HG03469 (cell line): ENCODE measurements at regions not wholly inside any gene's neighbourhood (a gene's known extent, or its start where the extent isn't known, plus 50 kb on each side); places are given as distances from the start of the nearest gene placed in this dataset.

ENCODE experiments used
- ATAC-seq: cut with Tn5 transposase; IDR thresholded peaks from one replicate; pipeline ENCODE4 v1.9.1; 2021; ENCODE audit warnings: mild to moderate bottlenecking, moderate library complexity, moderate number of reproducible peaks; ENCODE audit not compliant: unreplicated experiment

GRCh38 chr18:65017372-65017760 lies 733.4 kb upstream of the CDH7 start:
- ATAC-seq: no peak

GRCh38 chr18:65016631-65017371 lies 734.0 kb upstream of the CDH7 start:
- no peak for ATAC-seq

- no peak for ATAC-seq
Measured at GRCh38 chr18:64994370-64994769, 756.4 kb upstream of the CDH7 start.

DNA sequence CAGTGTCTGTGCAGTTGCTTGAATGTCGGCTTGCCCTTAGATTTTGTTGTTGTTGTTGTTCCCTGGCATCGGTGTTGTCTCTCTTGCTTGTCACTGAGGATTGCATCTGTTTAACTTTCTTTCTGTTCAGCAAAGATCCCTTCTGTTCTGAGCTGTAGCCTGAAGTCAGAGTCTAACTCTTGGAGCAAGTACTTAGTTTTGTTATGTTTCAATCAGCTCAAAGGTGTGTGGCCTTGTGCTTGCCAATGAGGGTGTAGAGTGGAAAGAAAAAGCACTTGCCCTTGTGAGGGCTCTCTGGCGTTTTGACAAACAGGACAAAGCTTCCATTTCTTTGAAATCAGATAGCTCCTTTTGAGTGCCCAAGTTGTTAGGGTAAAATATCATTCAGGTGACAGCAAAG lies 757.1 kb upstream of the CDH7 start:
- ATAC-seq: no peak

DNA sequence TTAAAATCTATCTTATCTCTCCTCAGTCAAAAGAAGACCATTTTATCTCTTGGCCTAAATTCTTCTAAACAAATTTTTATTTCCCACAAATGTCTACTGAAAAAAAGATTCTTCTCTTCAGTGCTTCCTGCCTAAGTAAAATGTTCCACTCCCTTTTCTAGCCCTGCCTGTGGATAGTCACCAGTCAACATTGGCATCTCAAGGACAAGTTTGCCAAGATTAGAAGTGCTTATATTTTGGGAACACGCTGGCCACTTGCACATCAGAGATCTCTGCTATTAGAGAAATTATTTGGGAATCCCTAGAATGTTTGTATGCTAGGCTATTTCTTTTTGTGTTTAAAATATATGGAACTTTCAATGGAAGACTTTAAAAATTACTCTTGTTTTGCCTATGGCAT lies 758.2 kb upstream of the CDH7 start:
- no peak for ATAC-seq

- no peak for ATAC-seq
Measured at GRCh38 chr18:64991102-64991501, 759.7 kb upstream of the CDH7 start.

GRCh38 chr18:64986906-64987495 lies 763.8 kb upstream of the CDH7 start:
- no peak for ATAC-seq

DNA sequence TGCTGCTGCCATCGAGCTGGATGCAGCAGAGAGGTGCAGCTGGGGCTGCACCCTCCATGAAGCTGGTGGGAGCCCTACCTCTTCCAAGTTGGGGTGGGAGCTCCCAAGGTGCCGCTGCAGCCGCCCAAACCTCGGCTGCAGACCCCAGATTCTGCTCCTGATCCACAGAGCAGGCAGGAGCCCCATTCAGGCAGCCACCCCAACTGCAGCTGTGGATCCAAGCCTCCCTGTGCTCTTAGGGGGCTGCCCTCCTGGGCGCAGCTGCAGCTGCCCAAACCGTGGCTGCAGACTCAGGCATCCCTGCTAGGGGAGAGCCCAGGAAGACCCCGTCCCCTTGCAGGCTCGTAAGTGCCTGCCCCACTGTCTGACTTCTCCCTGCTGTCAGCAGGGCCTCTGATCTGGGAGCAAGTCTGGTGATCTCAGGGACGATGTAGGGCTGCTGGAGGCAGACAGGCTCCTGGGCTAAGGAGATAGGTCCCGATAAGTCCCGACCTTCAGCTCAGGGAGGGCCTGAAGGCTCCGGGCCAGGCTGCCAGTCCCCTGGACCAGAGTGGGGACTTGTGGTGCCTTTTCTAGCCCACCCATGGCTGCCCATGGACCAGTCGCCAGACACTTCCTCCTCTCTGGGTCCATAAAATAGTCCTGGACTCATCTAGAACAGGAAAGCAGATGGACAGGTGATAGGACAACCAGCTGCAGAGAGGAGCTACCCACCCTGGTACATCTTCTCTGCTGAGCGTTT lies 767.1 kb upstream of the CDH7 start:
- ATAC-seq: no peak

- ATAC-seq: no peak
Measured at GRCh38 chr18:64982414-64983055, 768.3 kb upstream of the CDH7 start.

GRCh38 chr18:64981915-64982314 lies 768.9 kb upstream of the CDH7 start:
- no peak for ATAC-seq

DNA sequence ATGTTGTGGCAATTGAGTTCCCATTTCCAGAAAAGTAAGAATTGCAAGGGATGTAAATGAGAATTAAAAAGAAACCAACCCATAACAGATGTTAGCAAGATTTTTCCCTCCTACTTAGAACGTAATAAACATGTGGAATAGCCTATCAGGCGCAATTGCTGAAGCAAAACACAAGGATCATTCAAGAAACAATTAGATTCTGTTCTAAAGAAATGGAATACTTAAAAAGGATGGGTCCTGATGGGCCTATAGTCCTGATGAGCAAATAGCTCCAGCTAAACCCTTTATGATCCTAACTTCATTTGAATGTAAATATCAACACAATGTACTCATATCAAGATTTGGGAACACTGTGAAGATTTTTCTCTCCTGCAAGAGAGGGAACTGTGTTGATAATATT lies 771.0 kb upstream of the CDH7 start:
- no peak for ATAC-seq

GRCh38 chr18:64974391-64975125 lies 776.3 kb upstream of the CDH7 start:
- ATAC-seq: no peak

- ATAC-seq: no peak
Measured at GRCh38 chr18:64972545-64972944, 778.3 kb upstream of the CDH7 start.

GRCh38 chr18:64966667-64967066 lies 784.1 kb upstream of the CDH7 start:
- no peak for ATAC-seq

GRCh38 chr18:64956465-64956864 lies 794.3 kb upstream of the CDH7 start:
- no peak for ATAC-seq

DNA sequence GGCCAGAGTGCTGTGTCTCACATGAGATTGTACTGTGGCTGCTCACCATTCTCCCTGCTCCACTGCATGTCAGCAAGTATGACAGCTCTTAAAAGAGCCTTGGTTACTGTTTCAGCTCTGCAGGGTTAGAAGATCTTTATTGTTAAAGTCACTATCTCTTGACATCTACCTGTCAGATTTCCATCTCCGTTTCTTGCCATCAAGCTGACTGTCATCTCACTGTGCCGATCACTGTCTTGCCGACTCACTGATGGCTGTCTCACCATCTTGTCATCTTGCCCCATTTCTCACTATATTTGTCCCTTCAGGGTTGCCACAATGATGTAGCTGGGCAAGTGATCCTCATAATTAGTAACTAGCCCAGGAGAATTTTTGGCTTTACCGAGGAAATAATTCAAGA lies 800.9 kb upstream of the CDH7 start:
- no peak for ATAC-seq

DNA sequence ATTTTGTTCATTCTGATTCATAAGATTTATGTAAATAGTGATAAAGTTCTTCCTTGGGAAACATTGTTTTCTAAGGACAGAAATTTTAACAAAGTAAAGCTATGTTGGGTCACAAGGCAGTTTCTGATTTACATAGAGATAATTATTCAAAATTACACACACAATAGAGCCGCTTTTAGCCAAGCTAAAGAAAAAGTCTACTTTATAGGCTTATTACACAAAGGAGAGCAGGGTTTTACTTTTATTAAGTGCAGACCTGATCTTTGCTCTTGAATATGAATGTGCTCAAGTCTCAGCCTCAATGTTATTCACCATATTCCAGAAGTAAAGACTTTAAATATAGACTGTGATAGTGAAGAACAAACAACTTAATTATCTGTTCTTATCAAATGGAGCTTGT lies 787.8 kb upstream of the LINC00305 start:
- ATAC-seq: no peak

DNA sequence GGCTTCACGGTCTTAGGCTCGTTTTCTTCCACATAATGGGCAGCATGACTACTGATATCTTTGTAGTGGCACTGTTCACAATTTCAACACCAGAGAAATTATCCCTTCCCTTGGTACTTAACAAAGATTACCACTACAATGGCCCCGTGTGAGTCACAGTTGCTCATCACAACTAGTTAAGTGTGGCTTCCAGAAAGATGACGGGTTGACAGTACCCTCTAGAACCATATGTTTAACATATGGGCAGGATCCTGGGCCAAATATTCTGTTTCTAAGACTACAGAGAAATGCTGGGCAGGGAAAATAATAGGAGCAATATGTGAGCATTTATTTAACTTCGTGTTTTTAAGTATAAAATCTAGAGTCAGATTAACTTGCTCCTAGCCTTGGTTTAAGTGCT lies 780.1 kb upstream of the LINC00305 start:
- ATAC-seq: no peak

DNA sequence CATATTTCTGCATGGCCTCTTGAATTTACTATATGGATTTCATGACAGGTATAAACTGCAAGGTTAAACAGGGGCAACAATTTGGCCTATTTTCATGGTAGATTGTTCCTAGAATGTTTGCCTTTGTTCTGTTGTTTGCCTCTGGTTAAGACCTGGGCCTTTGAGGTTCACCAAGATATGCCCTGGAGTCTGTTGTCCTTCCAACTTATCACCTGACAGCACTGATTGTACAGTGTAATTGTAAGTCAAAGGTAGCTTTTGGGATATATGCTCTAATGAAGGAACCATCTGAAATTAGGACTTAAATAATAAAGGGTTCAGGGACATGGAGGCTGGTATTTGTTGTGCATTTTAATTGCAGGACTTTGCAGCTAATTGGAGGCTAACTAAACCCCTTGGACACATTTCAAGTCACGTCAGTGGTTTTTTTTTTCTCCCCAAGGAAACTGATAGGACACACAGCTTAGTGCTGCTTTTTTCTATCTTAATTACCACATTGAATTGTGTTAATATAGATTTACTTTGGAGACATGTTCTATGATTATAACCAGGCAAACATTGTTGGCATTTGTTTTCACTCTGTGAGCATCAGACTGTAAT lies 771.2 kb upstream of the LINC00305 start:
- ATAC-seq: no peak

DNA sequence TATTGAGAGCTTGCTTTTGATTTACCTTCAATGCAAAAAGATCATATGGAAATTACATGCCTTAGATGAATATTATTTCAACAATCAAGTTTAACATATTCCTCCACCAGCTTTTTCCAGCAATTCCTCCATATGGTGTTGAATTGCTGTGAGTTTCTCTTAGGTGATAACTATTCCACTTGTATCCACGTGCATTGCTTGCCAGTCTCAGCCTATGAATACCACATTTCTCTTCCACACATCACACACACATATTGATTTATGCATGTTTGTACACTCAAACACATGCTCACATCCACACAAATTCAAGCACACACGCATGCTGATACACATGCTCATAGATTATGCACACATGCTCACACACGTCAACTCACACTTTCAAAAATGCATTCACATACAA lies 770.0 kb upstream of the LINC00305 start:
- no peak for ATAC-seq

DNA sequence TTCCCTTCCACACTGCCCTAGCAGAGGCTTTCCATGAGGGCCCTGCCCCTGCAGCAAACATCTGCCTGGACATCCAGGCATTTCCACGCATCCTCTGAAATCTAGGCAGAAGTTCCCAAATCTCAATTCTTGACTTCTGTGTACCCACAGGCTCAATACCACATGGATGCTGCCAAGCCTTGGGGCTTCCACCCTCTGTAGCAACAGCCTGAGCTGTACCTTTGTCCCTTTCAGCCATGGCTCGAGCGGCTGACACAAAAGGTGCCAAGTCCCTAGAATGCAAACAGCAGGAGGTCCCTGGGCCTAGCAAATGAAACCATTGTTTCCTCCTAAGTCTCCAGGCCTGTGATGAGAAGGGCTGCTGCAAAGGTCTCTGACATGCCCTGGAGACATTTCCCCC lies 744.5 kb upstream of the LINC00305 start:
- ATAC-seq: no peak
